Brain microvascular endothelial cell (primary cell): ENCODE measurements at regions not wholly inside any gene's neighbourhood (a gene's known extent, or its start where the extent isn't known, plus 50 kb on each side); places are given as distances from the start of the nearest gene placed in this dataset.

Experiments used
- DNase-seq: peaks from one replicate; pipeline ENCODE4 v3.0.0-alpha.2; 2020
- H3K27ac ChIP-seq: fragments of 250-450 bp; sonication (Bioruptor Pico); 2 replicates; pipeline ENCODE4 v1.5.1; 2020; ENCODE audit warnings: mild to moderate bottlenecking, moderate library complexity
- H3K27me3 ChIP-seq: fragments of 250-450 bp; sonication (Bioruptor Pico); replicated peaks from 2 replicates; pipeline ENCODE4 v1.5.1; 2020; ENCODE audit warnings: mild to moderate bottlenecking
- H3K36me3 ChIP-seq: fragments of 250-450 bp; sonication (Bioruptor Pico); replicated peaks from 2 replicates; pipeline ENCODE4 v1.5.1; 2020; ENCODE audit warnings: mild to moderate bottlenecking
- H3K4me3 ChIP-seq: 2 replicates; pipeline ENCODE4 v1.5.1; 2011; ENCODE audit warnings: low read depth, mild to moderate bottlenecking, control low read depth, low read length, moderate library complexity
- in situ Hi-C: cut with HindIII; loops from 2 replicates; pipeline ENCODE4 v1.10.0; 2017; ENCODE audit warnings: low sequenced_read_pairs, low pct_ligation_motif_present
- TF ChIP-seq, protein P1 (sequence below): IDR thresholded peaks from 2 replicates; pipeline ENCODE4 v1.5.1; 2011; ENCODE audit warnings: low read depth, mild to moderate bottlenecking, moderate library complexity, low read length, control low read depth, inconsistent platforms; ENCODE audit errors: missing control alignments

DNA sequence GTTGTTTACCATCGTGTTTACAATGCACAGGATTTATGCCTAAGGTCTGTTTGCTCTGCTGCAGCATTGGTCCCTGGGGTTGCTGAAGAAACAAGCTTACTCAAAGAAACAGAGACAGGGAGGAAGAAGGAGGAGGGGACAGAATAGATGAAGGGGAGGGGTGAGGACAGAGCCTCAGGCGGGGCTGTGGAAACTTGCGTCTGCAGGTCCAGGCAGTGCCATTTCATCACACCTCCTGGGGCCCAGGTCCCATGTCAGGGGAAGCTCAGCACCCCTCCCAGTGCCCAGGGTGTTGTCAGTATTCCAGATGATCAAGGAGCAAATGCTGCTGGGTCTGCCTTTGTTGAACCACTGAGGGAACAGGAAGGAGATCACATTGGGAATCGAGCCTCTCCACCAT lies 1406.8 kb downstream of the TBC1D22A start:
- Histone ChIP-seq H3K36me3 (no peaks in the 10 kb centered on the region), H3K27me3 (no peaks in the 10 kb centered on the region), H3K27ac (no peak overlapping the region), H3K4me3 (no peak overlapping the region)
- DNase-seq = no peak
- in situ Hi-C loops = no loop called here
- TF ChIP-seq, protein P1, sequence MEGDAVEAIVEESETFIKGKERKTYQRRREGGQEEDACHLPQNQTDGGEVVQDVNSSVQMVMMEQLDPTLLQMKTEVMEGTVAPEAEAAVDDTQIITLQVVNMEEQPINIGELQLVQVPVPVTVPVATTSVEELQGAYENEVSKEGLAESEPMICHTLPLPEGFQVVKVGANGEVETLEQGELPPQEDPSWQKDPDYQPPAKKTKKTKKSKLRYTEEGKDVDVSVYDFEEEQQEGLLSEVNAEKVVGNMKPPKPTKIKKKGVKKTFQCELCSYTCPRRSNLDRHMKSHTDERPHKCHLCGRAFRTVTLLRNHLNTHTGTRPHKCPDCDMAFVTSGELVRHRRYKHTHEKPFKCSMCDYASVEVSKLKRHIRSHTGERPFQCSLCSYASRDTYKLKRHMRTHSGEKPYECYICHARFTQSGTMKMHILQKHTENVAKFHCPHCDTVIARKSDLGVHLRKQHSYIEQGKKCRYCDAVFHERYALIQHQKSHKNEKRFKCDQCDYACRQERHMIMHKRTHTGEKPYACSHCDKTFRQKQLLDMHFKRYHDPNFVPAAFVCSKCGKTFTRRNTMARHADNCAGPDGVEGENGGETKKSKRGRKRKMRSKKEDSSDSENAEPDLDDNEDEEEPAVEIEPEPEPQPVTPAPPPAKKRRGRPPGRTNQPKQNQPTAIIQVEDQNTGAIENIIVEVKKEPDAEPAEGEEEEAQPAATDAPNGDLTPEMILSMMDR = no peak

DNA sequence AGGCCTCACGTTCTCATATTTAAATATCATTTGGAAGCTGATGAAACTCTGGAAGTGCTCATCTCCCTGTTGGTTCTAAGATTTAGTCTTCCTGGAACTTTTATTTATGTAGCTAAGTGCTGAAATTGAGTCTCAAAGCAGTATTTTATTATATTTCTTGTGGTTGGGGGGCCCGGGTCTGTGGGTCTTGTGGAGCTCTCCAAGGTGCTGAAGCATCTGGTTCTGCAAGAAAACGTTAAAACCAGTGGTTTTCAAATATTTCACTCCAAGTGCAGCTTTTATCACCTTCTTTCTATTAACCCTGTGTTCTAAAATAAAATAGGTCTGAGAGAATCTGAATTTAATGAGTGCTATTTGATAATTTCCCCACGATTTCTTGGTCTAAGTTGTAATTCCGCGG lies 1404.8 kb downstream of the TBC1D22A start:
- in situ Hi-C loops = no loop called here
- no peak for DNase-seq
- Histone ChIP-seq H3K27ac (no peak overlapping the region), H3K4me3 (no peak overlapping the region), H3K36me3 (no peaks in the 10 kb centered on the region), H3K27me3 (no peaks in the 10 kb centered on the region)
- TF ChIP-seq, protein P1 = no peak

DNA sequence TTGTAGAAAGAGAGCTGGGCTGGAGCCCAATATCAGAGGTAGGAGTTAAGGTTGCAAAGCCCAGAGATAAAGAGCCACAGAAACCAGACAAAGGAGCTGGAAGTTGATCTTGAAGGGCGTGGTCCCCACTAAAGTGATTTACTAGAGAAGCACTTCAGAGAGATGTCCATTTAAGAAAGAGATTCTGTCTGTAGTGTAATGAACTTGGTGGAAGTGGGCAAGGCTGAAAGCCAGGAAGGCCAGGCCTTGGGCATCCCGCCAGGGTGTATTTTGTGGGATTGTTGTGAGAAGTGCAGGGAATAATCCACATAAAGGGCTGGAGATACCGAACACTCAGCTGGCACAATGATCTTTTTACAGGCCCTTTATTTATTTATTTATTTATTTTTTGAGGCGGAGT lies 1398.8 kb downstream of the TBC1D22A start:
- TF ChIP-seq, protein P1 = no peak

DNA sequence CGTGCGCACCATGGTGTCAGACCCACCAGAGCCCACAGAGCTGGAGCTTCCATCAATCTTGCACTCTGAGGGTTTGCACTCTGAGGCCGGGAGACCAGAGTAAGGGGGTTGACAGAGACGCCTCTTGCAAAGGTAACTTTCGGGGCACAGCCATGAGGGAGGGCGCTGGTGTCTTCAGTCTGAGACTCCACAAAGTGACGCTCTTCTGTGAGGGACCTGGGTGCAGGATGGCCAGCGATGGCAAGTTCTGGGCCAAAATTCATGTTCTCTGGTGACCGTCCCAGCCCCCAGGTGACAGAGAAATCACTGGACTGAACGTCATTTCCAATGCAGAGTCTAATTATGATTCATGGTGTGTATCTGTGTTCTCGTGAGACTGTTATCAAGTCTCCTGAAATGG lies 1395.2 kb downstream of the TBC1D22A start:
- Histone ChIP-seq H3K27ac (no peak overlapping the region), H3K27me3 (no peaks in the 10 kb centered on the region), H3K4me3 (no peak overlapping the region), H3K36me3 (no peaks in the 10 kb centered on the region)
- in situ Hi-C loops = no loop called here
- TF ChIP-seq, protein P1 = no peak
- no peak for DNase-seq

More for the DNA sequence above, 1398.8 kb downstream of the TBC1D22A start:
- H3K27ac ChIP-seq = no peak overlapping the region
- no peaks in the 10 kb centered on the region for H3K36me3 ChIP-seq
- in situ Hi-C loops = no loop called here
- DNase-seq = no peak
- H3K27me3 ChIP-seq = no peaks in the 10 kb centered on the region
- H3K4me3 ChIP-seq = no peak overlapping the region

DNA sequence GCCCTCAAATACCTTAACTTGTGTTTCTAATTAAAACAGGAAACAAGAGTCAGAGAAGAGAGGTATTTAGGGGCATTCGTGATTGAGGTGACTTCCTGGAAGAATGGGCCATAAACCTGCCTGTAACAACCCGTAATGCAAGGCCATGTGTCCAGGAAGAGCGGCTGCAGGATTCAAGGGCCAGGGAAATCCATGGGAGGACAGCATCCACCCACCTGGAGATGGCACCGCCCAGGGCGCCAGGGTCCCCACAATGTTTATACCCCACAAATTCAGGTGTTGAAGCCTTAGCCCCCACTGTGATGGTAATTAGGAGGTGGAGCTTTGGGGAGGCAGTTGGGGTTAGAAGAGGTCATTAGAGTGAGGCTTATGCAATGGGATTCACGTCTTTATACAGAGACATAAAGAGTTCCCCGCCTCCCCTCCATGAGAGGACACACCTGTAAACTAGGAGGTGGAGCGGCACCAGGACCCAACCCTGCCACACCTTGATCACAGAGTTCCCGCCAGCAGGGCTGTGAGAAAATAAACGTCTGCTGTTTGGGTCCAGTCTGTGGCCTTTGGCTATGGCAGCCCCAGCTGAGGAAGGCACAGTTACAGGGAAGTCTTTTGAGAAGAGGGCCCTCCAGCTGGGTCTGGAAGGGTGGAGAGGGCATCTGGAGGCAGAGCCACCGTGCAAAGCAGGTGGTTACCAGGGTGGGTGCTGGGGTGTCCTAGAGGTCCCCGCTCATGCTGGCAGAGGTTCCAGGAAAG lies 1394.3 kb downstream of the TBC1D22A start:
- TF ChIP-seq, protein P1 = no peak
- no peaks in the 10 kb centered on the region for H3K36me3 ChIP-seq
- H3K27ac ChIP-seq = no peak overlapping the region
- no peak for DNase-seq
- no peaks in the 10 kb centered on the region for H3K27me3 ChIP-seq
- no peak overlapping the region for H3K4me3 ChIP-seq
- in situ Hi-C loops = no loop called here

DNA sequence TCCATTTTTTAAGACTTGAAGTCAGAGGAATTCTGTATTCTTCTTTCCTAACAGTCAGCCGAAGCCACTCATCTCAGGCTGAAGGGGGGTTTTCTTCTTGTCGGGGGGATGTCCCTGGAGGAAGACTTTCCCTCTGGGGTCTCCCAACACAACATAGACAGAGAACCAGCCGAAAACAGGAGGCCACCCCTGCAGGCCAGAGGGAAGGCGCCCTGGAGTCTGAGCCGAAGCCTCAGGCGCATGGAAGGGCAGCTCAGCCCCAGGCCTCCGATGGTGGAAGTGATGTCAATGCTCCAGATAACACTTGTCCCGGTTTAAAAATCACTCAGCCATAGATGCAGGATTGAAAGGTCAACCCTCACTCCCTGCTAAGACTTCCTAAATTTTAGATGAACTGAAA lies 1393.0 kb downstream of the TBC1D22A start:
- Histone ChIP-seq H3K27me3 (no peaks in the 10 kb centered on the region), H3K27ac (no peak overlapping the region), H3K36me3 (no peaks in the 10 kb centered on the region), H3K4me3 (no peak overlapping the region)
- no peak for DNase-seq
- TF ChIP-seq, protein P1 = no peak
- in situ Hi-C loops = no loop called here
